ENCODE measurements at regions not wholly inside any gene's neighbourhood (a gene's known extent, or its start where the extent isn't known, plus 50 kb on each side); places are given as distances from the start of the nearest gene placed in this dataset.

DNA sequence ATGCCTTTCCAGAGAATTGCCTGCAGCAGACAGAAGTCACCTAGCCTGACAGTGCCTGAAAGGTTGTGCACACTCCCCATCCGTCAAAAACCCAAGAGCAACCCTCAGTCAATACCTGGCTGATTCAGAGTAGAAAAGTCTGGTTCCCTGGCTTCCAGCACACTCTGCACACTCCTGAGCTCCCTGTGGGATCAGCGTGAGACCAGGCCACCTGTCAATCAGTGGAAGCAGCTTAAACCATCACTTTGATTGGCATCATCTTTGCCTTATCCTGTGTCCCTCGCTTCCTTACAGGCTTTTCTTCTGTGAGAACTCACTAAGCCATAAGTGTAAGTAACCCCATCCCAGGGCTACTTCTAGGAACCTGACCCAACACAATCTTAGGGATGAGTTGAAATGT is 109.8 kb downstream of the ACTL7B start:
- no peak for DNase-seq (ENCODE audit: low read depth)
- TF ChIP-seq EZH2 (IDR thresholded peaks at IDR 0.05; ENCODE audit: insufficient read depth, low read length) = no peak
- TF ChIP-seq, protein P1, sequence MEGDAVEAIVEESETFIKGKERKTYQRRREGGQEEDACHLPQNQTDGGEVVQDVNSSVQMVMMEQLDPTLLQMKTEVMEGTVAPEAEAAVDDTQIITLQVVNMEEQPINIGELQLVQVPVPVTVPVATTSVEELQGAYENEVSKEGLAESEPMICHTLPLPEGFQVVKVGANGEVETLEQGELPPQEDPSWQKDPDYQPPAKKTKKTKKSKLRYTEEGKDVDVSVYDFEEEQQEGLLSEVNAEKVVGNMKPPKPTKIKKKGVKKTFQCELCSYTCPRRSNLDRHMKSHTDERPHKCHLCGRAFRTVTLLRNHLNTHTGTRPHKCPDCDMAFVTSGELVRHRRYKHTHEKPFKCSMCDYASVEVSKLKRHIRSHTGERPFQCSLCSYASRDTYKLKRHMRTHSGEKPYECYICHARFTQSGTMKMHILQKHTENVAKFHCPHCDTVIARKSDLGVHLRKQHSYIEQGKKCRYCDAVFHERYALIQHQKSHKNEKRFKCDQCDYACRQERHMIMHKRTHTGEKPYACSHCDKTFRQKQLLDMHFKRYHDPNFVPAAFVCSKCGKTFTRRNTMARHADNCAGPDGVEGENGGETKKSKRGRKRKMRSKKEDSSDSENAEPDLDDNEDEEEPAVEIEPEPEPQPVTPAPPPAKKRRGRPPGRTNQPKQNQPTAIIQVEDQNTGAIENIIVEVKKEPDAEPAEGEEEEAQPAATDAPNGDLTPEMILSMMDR (IDR thresholded peaks at IDR 0.05; ENCODE audit: insufficient read depth, low read depth, low read length) = no peak
- H3K4me3 Mint-ChIP-seq (ENCODE audit: unreplicated experiment) = no peak overlapping the region
- no peaks in the 10 kb centered on the region for H3K27me3 ChIP-seq (ENCODE audit: insufficient read depth, low read length)
- H3K4me3 ChIP-seq (ENCODE audit: insufficient read depth, low read depth, low read length) = no peak overlapping the region
- H4K20me1 ChIP-seq (ENCODE audit: insufficient read depth, low read length) = no peaks in the 10 kb centered on the region
- H3K36me3 Mint-ChIP-seq (ENCODE audit: low read depth, unreplicated experiment) = no peaks in the 10 kb centered on the region
- H3K27ac Mint-ChIP-seq (ENCODE audit: unreplicated experiment) = no peak overlapping the region
- H3K36me3 ChIP-seq (ENCODE audit: insufficient read depth, low read length) = no peaks in the 10 kb centered on the region
- H3K4me1 Mint-ChIP-seq (ENCODE audit: low read depth, unreplicated experiment) = peaks cover 4% of the 10 kb centered on the region
- H3K9ac ChIP-seq (ENCODE audit: low read length) = no peak overlapping the region
- H3K27ac ChIP-seq (ENCODE audit: low read depth, low read length) = no peak overlapping the region
- H3K9me3 ChIP-seq (ENCODE audit: insufficient read depth, low read depth, low read length) = no peaks in the 10 kb centered on the region
- no peaks in the 10 kb centered on the region for H3K9me3 Mint-ChIP-seq (ENCODE audit: unreplicated experiment)
- H3K27me3 Mint-ChIP-seq (ENCODE audit: low read depth, unreplicated experiment) = peaks cover 2% of the 10 kb centered on the region
- H3K79me2 ChIP-seq (ENCODE audit: insufficient read depth, low read length) = no peaks in the 10 kb centered on the region
- H3K4me1 ChIP-seq (ENCODE audit: insufficient read depth, low read length) = no peaks in the 10 kb centered on the region
- H3K4me2 ChIP-seq (ENCODE audit: low read length) = no peak overlapping the region
- no peak for FAIRE-seq
- no peak overlapping the region for H2AFZ ChIP-seq (ENCODE audit: low read depth, low read length)

DNA sequence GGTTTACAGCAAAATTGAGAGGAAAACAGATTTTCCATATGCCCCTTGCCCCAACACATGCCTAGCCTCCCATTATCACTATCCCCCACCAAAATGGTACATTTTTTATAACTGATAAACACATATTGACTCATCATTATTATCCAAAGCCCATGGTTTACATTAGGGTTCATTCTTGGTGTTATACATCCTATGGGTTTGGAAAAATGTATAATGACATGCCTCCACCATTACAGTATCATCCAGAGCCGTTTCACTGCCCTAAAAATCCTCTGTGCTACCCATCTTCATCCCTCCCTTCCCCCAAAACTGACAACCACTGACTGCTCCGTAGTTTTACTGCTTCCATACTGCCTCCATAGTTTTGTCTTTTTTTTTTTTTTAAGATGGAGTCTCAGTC is 111.1 kb downstream of the ACTL7B start:
- no peak overlapping the region for H3K4me3 Mint-ChIP-seq (ENCODE audit: unreplicated experiment)
- FAIRE-seq = no peak

DNA sequence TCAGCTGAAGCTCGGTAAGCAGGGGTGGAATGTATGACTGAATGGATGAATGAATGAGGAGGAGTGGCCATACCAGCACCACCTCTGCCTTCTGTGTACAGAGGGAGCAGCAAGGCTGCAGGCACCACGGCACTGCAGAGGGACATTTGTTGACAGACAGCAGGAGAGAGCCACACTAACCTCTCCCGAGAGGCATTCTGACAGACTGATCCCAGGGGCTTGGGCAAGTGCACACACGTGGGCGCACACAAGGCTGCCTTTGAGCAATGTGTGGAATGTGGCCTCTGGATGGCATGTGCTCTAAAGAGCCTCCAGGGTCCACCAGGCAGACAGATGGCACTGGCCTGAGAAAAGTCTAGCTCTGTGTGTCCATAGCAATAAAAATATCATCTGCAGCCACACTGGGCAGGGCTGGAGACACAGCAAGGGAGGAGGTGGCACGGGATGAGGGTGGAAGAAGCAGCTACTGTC is 111.8 kb downstream of the ACTL7B start:
- no peaks in the 10 kb centered on the region for H3K4me1 ChIP-seq (ENCODE audit: insufficient read depth, low read length)
- Mint-ChIP-seq H3K36me3 (ENCODE audit: low read depth, unreplicated experiment) (no peaks in the 10 kb centered on the region), H3K27ac (ENCODE audit: unreplicated experiment) (no peak overlapping the region), H3K9me3 (ENCODE audit: unreplicated experiment) (no peaks in the 10 kb centered on the region), H3K4me3 (ENCODE audit: unreplicated experiment) (no peak overlapping the region), H3K4me1 (ENCODE audit: low read depth, unreplicated experiment) (peaks cover 4% of the 10 kb centered on the region), H3K27me3 (ENCODE audit: low read depth, unreplicated experiment) (peaks cover 2% of the 10 kb centered on the region)
- no peaks in the 10 kb centered on the region for H4K20me1 ChIP-seq (ENCODE audit: insufficient read depth, low read length)
- H3K36me3 ChIP-seq (ENCODE audit: insufficient read depth, low read length) = no peaks in the 10 kb centered on the region
- no peak overlapping the region for H3K9ac ChIP-seq (ENCODE audit: low read length)
- H3K9me3 ChIP-seq (ENCODE audit: insufficient read depth, low read depth, low read length) = no peaks in the 10 kb centered on the region
- peak; percentile 73 for FAIRE-seq
- H3K79me2 ChIP-seq (ENCODE audit: insufficient read depth, low read length) = no peaks in the 10 kb centered on the region
- no peak overlapping the region for H2AFZ ChIP-seq (ENCODE audit: low read depth, low read length)
- H3K27ac ChIP-seq (ENCODE audit: low read depth, low read length) = no peak overlapping the region
- DNase-seq (ENCODE audit: low read depth) = no peak
- no peak for TF ChIP-seq EZH2 (IDR thresholded peaks at IDR 0.05; ENCODE audit: insufficient read depth, low read length)
- TF ChIP-seq, protein P1 (IDR thresholded peaks at IDR 0.05; ENCODE audit: insufficient read depth, low read depth, low read length) = no peak
- no peak overlapping the region for H3K4me2 ChIP-seq (ENCODE audit: low read length)
- H3K4me3 ChIP-seq (ENCODE audit: insufficient read depth, low read depth, low read length) = no peak overlapping the region
- no peaks in the 10 kb centered on the region for H3K27me3 ChIP-seq (ENCODE audit: insufficient read depth, low read length)

More for the DNA sequence above, 111.1 kb downstream of the ACTL7B start:
- no peaks in the 10 kb centered on the region for H3K9me3 Mint-ChIP-seq (ENCODE audit: unreplicated experiment)
- Histone ChIP-seq H4K20me1 (ENCODE audit: insufficient read depth, low read length) (no peaks in the 10 kb centered on the region), H3K36me3 (ENCODE audit: insufficient read depth, low read length) (no peaks in the 10 kb centered on the region), H3K27me3 (ENCODE audit: insufficient read depth, low read length) (no peaks in the 10 kb centered on the region), H3K27ac (ENCODE audit: low read depth, low read length) (no peak overlapping the region), H2AFZ (ENCODE audit: low read depth, low read length) (no peak overlapping the region), H3K4me2 (ENCODE audit: low read length) (no peak overlapping the region), H3K9me3 (ENCODE audit: insufficient read depth, low read depth, low read length) (no peaks in the 10 kb centered on the region), H3K4me3 (ENCODE audit: insufficient read depth, low read depth, low read length) (no peak overlapping the region), H3K9ac (ENCODE audit: low read length) (no peak overlapping the region), H3K4me1 (ENCODE audit: insufficient read depth, low read length) (no peaks in the 10 kb centered on the region), H3K79me2 (ENCODE audit: insufficient read depth, low read length) (no peaks in the 10 kb centered on the region)
- peaks cover 2% of the 10 kb centered on the region for H3K27me3 Mint-ChIP-seq (ENCODE audit: low read depth, unreplicated experiment)
- H3K36me3 Mint-ChIP-seq (ENCODE audit: low read depth, unreplicated experiment) = no peaks in the 10 kb centered on the region
- no peak for DNase-seq (ENCODE audit: low read depth)
- TF ChIP-seq, protein P1 (IDR thresholded peaks at IDR 0.05; ENCODE audit: insufficient read depth, low read depth, low read length) = no peak
- no peak for TF ChIP-seq EZH2 (IDR thresholded peaks at IDR 0.05; ENCODE audit: insufficient read depth, low read length)
- no peak overlapping the region for H3K27ac Mint-ChIP-seq (ENCODE audit: unreplicated experiment)
- peaks cover 4% of the 10 kb centered on the region for H3K4me1 Mint-ChIP-seq (ENCODE audit: low read depth, unreplicated experiment)

Data from astrocyte (in vitro differentiated cells and primary cell).